ENCODE measurements at regions not wholly inside any gene's neighbourhood (a gene's known extent, or its start where the extent isn't known, plus 50 kb on each side); places are given as distances from the start of the nearest gene placed in this dataset.

DNA sequence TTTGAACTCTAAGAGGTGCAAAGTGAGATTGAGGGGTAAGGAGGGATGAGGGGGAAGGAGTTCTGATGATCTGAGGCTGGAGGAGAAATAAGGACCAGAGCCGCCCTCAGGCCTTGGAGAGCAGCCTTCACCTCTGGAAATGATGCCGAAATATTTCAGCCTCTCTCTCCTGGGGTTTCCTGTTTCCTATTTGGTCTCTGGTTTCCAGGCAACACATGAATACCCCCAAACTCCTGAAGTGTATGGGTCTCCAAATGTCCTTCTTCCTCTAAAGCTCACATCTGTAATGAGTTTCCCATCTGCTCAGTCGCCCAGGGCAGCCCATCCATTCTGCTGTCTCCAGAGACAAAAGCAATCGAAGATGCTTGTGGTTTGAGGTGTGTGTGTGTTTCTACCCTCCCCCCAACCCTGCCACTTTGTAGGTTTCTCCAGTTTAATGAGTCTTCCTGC is 52.0 kb upstream of the FAM20B start:
- no peak overlapping the region for H3K4me3 Mint-ChIP-seq
- H3K36me3 Mint-ChIP-seq, result peaks cover 6% of the 10 kb centered on the region
- H3K27me3 Mint-ChIP-seq, result peaks cover 9% of the 10 kb centered on the region
- ChIA-PET CTCF (no interaction called here), POLR2A (interaction anchor here (0.6 kb wide), 1 partner anchor 10 kb away, joined by 3 read pairs; no protein-coding TSS in a partner anchor)
- H3K4me1 Mint-ChIP-seq (ENCODE audit: low read depth), result peaks cover 6% of the 10 kb centered on the region
- peaks cover 22% of the 10 kb centered on the region for H3K9me3 Mint-ChIP-seq
- DNase-seq, result no peak
- intact Hi-C loops (cut with micrococcal nuclease), result no loop called here
- H3K27ac Mint-ChIP-seq, result no peak overlapping the region

All from activated CD4-positive, alpha-beta memory T cell treated with anti-CD3 and anti-CD28 coated beads for 36 hours (primary cell).